Pancreas (tissue), 10 donors: ENCODE measurements at regions not wholly inside any gene's neighbourhood (a gene's known extent, or its start where the extent isn't known, plus 50 kb on each side); places are given as distances from the start of the nearest gene placed in this dataset.

Experiments used
- ATAC-seq, 4 donors: fragments of 200-7000 bp; cut with Tn5 transposase; one replicate each; pipeline versions ENCODE4 v1.8.0 to v1.9.1; 2020; ENCODE audit warnings: mild to moderate bottlenecking in 4 of 4, moderate library complexity in 4 of 4
- DNase-seq, 6 donors: peaks; one replicate each; pipeline ENCODE4 v3.0.0-alpha.2; 2020
- FAIRE-seq: peaks from 2 replicates; lab custom pipeline; 2012; peaks lifted over from hg19 to GRCh38; lab: Jason Lieb, UNC
- H3K27ac ChIP-seq, 4 donors: fragments of 200-600 bp; sonication (generic); 1 replicate in 3 of 4; 2 replicates in 1 of 4; pipeline versions ENCODE4 v1.5.0 to v1.8.0; 2020
- H3K27me3 ChIP-seq, 4 donors: fragments of 200-600 bp; one replicate each; pipeline ENCODE4 v1.8.0; 2021
- H3K36me3 ChIP-seq, 3 donors: fragments of 200-600 bp; sonication (generic) in 1 of 3; one replicate each; pipeline versions ENCODE4 v1.5.0 to v1.8.0; 2020 to 2021
- H3K4me1 ChIP-seq, 3 donors: fragments of 200-600 bp; one replicate each; pipeline ENCODE4 v1.8.0; 2021
- H3K4me3 ChIP-seq, 4 donors: fragments of 200-600 bp; sonication (generic) in 2 of 4; one replicate each; pipeline versions ENCODE4 v1.5.0 to v1.8.0; 2020 to 2021
- H3K9me3 ChIP-seq, 4 donors: fragments of 200-600 bp; one replicate each; pipeline ENCODE4 v1.8.0; 2021
- CTCF ChIP-seq, 4 donors: fragments of 200-600 bp; sonication (generic) in 3 of 4; IDR thresholded peaks; one replicate each; pipeline versions ENCODE4 v1.5.0 to v1.8.0; 2021; ENCODE audit warnings: antibody characterized with exemption in 4 of 4
- WGBS, 2 donors: extraction: QIAGEN DNeasy Blood & Tissue Kit; methylation state at CpG; one replicate each; pipeline ENCODE4 v1.1.7; 2013; 5-methylcytosine and 5-hydroxymethylcytosine counted together
- intact Hi-C, 3 donors: fragments of 100-400 bp; cut with DNase I; formaldehyde crosslinking; loops; one replicate each; pipeline versions ENCODE4 v1.11.1 to v1.14.2; 2022
- donor health status: healthy with polysubstance abuse.
- donor health status: DM: no; HTN: no; CAD: no; lungs with moderate emphysema.
- donor health status: DM: no; HTN: no; CAD: no.
- donor health status: control.
- donor health status: control.
- donor health status: Bipolar disorder and iron deficiency.
- donor health status: DM: yes; HTN: yes; CAD: no.
- donor health status: DM: no; HTN: no; CAD: no.
- donor health status: DM: no; HTN: no; CAD: no.
- donor health status: DM: yes; HTN: yes; CAD: no.

- FAIRE-seq (no peak), DNase-seq (no peak), ATAC-seq (no peak)
- intact Hi-C loops: no loop called here
- H3K4me1 ChIP-seq: no peaks in the 10 kb centered on the region
- H3K4me3 ChIP-seq: no peak overlapping the region
- no peaks in the 10 kb centered on the region for H3K27me3 ChIP-seq
- WGBS, 2 donors: 94 to 95% methylated on average over 12 of the region's 12 CpGs
- H3K27ac ChIP-seq: no peak overlapping the region
- H3K36me3 ChIP-seq: no peaks in the 10 kb centered on the region
- no peaks in the 10 kb centered on the region for H3K9me3 ChIP-seq
- no peak for TF ChIP-seq CTCF (IDR thresholded peaks at IDR 0.05)
Observed at GRCh38 chr3:156763931-156764720, 62.0 kb upstream of the LEKR1 start.

- no peak for FAIRE-seq
- 80 to 88% methylated on average over 1 of the region's 1 CpG for WGBS, 2 donors
- no peak for TF ChIP-seq CTCF (IDR thresholded peaks at IDR 0.05)
Observed at GRCh38 chr3:156764751-156765150, 61.4 kb upstream of the LEKR1 start.

GRCh38 chr3:156768390-156768789, 57.8 kb upstream of the LEKR1 start:
- Histone ChIP-seq H3K4me1 (no peaks in the 10 kb centered on the region), H3K27me3 (no peaks in the 10 kb centered on the region), H3K36me3 (no peaks in the 10 kb centered on the region), H3K9me3 (no peaks in the 10 kb centered on the region), H3K4me3 (no peak overlapping the region), H3K27ac (no peak overlapping the region)
- no peak for FAIRE-seq
- WGBS, 2 donors: 96 to 98% methylated on average over 3 of the region's 3 CpGs
- ATAC-seq: no peak
- intact Hi-C loops: no loop called here
- no peak for DNase-seq
- TF ChIP-seq CTCF (IDR thresholded peaks at IDR 0.05): no peak

More at GRCh38 chr3:156764751-156765150, 61.4 kb upstream of the LEKR1 start:
- Histone ChIP-seq H3K4me1 (no peaks in the 10 kb centered on the region), H3K9me3 (no peaks in the 10 kb centered on the region), H3K27me3 (no peaks in the 10 kb centered on the region), H3K4me3 (no peak overlapping the region), H3K36me3 (no peaks in the 10 kb centered on the region), H3K27ac (no peak overlapping the region)
- intact Hi-C loops: no loop called here
- ATAC-seq (no peak), DNase-seq (no peak)

- DNase-seq (no peak), FAIRE-seq (no peak), ATAC-seq (no peak)
- TF ChIP-seq CTCF (IDR thresholded peaks at IDR 0.05): no peak
- no peaks in the 10 kb centered on the region for H3K4me1 ChIP-seq
- H3K36me3 ChIP-seq: no peaks in the 10 kb centered on the region
- no peaks in the 10 kb centered on the region for H3K9me3 ChIP-seq
- no peaks in the 10 kb centered on the region for H3K27me3 ChIP-seq
- intact Hi-C loops: no loop called here
- 89 to 91% methylated on average over 3 of the region's 3 CpGs for WGBS, 2 donors
- H3K27ac ChIP-seq: no peak overlapping the region
- no peak overlapping the region for H3K4me3 ChIP-seq
Observed at GRCh38 chr3:156769721-156770654, 56.2 kb upstream of the LEKR1 start.
